Progenitor cell of endocrine pancreas (in vitro differentiated cells): ENCODE measurements at regions not wholly inside any gene's neighbourhood (a gene's known extent, or its start where the extent isn't known, plus 50 kb on each side); places are given as distances from the start of the nearest gene placed in this dataset.
"Not testable (repeated sequence)": the region's sequence is repeated elsewhere in the genome, so short reads cannot be mapped to it uniquely, and the experiment has no call there.

Experiments used
- DNase-seq: peaks from one replicate; pipeline ENCODE4 v3.0.0; 2021; ENCODE audit warnings: low spot score; ENCODE audit not compliant: unreplicated experiment
- H3K27ac Mint-ChIP-seq: 2 replicates; pipeline ENCODE4 v1.8.0; 2021; ENCODE audit warnings: mild to moderate bottlenecking, moderate library complexity, mixed read lengths
- H3K27me3 Mint-ChIP-seq: 2 replicates; pipeline ENCODE4 v1.8.0; 2021; ENCODE audit warnings: mixed read lengths
- H3K36me3 Mint-ChIP-seq: 2 replicates; pipeline ENCODE4 v1.8.0; 2022; ENCODE audit warnings: mixed read lengths; ENCODE audit not compliant: insufficient read depth
- H3K4me1 Mint-ChIP-seq: 2 replicates; pipeline ENCODE4 v1.8.0; 2021; ENCODE audit warnings: low read depth, mixed read lengths
- H3K4me3 Mint-ChIP-seq: 2 replicates; pipeline ENCODE4 v1.8.0; 2021; ENCODE audit warnings: low read depth, mild to moderate bottlenecking, moderate library complexity, mixed read lengths
- H3K9me3 Mint-ChIP-seq: 2 replicates; pipeline ENCODE4 v1.8.0; 2021; ENCODE audit warnings: low read depth, mixed read lengths
- CTCF ChIP-seq: fragments of 200-600 bp; sonication (generic); IDR thresholded peaks from one replicate; pipeline ENCODE4 v1.5.0; 2021; ENCODE audit warnings: antibody characterized with exemption, mild to moderate bottlenecking; ENCODE audit not compliant: unreplicated experiment

DNA sequence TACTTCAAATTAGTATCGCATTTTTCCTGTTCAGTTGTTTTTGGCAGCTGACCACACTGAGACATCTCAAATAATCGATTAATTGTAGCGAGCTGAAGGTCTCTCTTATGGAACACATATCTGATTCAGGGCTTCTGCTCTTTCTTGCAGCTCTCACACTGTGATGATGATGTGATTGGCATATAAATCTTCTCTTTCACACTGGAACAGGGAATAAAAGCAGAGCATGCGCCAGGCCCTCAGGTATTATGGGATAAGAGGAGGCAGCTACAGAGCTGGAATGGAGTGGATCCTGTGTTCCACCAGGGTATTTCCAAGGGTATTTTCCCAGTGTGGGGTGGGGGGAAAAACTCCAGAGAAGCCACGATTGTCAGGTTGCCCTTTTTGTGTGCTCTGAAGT, 265.4 kb upstream of the CASK start:
- H3K27ac Mint-ChIP-seq: no peak overlapping the region
- TF ChIP-seq CTCF: no peak
- H3K9me3 Mint-ChIP-seq: peaks cover 14% of the 10 kb centered on the region
- H3K4me3 Mint-ChIP-seq: no peak overlapping the region
- no peak for DNase-seq
- H3K36me3 Mint-ChIP-seq: no peaks in the 10 kb centered on the region
- no peaks in the 10 kb centered on the region for H3K27me3 Mint-ChIP-seq
- H3K4me1 Mint-ChIP-seq: no peaks in the 10 kb centered on the region

GRCh38 chrX:42176789-42177188, 253.4 kb upstream of the CASK start:
- H3K4me3 Mint-ChIP-seq: no peak overlapping the region
- no peak for TF ChIP-seq CTCF
- peaks cover 16% of the 10 kb centered on the region for H3K9me3 Mint-ChIP-seq
- H3K4me1 Mint-ChIP-seq: no peaks in the 10 kb centered on the region
- no peaks in the 10 kb centered on the region for H3K27me3 Mint-ChIP-seq
- no peak overlapping the region for H3K27ac Mint-ChIP-seq
- no peaks in the 10 kb centered on the region for H3K36me3 Mint-ChIP-seq
- DNase-seq: no peak

DNA sequence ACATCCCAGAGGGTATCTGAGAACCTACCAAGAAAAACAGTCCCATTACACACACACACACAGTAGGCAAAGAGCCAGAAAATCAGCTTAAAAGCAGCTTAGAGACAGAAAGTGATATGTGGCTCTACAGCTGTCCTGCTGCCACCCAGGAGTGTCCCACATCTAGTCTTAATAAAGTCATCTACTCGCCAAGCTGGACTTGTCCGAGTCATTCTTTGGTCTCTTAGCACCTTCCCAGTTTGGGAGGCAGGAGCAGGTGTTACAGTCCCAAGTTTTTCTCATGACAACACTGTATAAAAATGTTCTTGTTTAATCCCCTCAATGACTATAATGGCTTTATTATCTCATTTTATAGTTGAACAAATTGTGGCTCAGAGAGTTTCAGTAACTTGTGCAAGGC, 252.5 kb upstream of the CASK start:
- Mint-ChIP-seq H3K27ac (no peak overlapping the region), H3K36me3 (no peaks in the 10 kb centered on the region), H3K4me3 (no peak overlapping the region), H3K4me1 (no peaks in the 10 kb centered on the region), H3K9me3 (peaks cover 13% of the 10 kb centered on the region), H3K27me3 (no peaks in the 10 kb centered on the region)
- TF ChIP-seq CTCF: no peak
- DNase-seq: no peak

DNA sequence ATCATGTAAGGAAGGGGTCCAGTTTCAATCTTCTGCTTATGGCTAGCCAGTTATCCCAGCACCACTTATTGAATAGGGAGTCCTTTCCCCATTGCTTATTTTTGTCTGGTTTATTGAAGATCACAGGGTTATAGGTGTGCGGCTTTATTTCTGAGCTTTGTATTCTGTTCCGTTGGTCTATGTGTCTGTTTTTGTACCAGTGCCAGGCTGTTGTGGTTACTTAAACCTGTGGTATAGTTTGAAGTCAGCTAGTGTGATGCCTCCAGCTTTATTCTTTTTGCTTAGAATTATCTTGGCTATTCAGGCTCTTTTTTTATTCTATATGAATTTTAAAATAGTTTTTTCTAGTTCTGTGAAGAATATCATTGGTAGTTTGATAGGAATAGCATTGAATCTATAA, 234.6 kb upstream of the CASK start:
- H3K36me3 Mint-ChIP-seq, H3K27me3 Mint-ChIP-seq, H3K4me3 Mint-ChIP-seq, DNase-seq, H3K4me1 Mint-ChIP-seq, H3K27ac Mint-ChIP-seq: not testable (repeated sequence)
- peaks cover 49% of the 10 kb centered on the region for H3K9me3 Mint-ChIP-seq

DNA sequence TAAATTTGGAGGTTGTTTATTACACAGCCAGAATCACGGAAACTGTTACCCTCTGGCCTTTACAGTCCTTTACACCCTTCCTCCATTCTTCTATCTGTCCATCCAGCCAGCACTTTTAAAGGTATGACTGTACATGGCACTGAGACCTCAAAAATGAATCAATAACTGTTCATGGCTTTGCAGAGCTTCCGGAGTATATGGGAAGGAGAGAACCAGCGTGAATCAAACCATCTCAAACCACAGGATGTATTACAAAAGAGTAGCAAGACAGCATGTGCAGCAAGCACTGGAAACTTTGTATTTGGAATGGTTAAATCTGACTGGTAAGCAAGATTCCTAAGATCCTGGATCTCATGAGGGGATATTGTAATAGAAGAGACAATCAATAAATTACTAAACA, 228.5 kb upstream of the CASK start:
- no peak for DNase-seq
- TF ChIP-seq CTCF: no peak
- H3K4me1 Mint-ChIP-seq: peaks cover 3% of the 10 kb centered on the region
- no peaks in the 10 kb centered on the region for H3K27me3 Mint-ChIP-seq
- H3K36me3 Mint-ChIP-seq: no peaks in the 10 kb centered on the region
- H3K4me3 Mint-ChIP-seq: no peak overlapping the region
- H3K9me3 Mint-ChIP-seq: peaks cover 12% of the 10 kb centered on the region
- no peak overlapping the region for H3K27ac Mint-ChIP-seq

DNA sequence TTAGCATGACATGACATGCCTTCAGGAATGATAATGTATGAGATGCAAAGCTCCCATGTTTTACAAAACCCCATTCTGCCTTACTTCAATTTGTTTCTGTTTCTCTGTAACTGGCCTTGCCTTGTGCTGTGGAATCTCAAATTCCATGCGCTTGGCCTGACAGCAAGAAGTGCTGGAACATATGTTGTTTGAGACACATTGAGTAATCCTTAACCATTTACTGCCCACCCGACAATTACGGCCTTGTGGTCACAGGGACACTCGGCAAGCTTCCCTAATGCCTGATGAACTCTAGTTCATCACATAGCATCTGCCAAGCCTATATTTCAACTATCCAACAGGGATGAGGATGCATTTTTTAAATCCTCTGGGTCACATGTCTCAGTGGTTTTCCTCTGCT, 226.4 kb upstream of the CASK start:
- Mint-ChIP-seq H3K4me3 (no peak overlapping the region), H3K27ac (no peak overlapping the region), H3K9me3 (peaks cover 7% of the 10 kb centered on the region), H3K27me3 (no peaks in the 10 kb centered on the region), H3K4me1 (peaks cover 3% of the 10 kb centered on the region), H3K36me3 (no peaks in the 10 kb centered on the region)
- no peak for DNase-seq
- no peak for TF ChIP-seq CTCF
